ENCODE measurements at regions not wholly inside any gene's neighbourhood (a gene's known extent, or its start where the extent isn't known, plus 50 kb on each side); places are given as distances from the start of the nearest gene placed in this dataset.
A peak's percentile ranks its signal among the peaks of the same experiment; 100 is the strongest.

GRCh38 chr17:52957411-52957810 is 798.9 kb upstream of the CA10 start:
- 0 out of 2 replicates have a peak, but pooled peaks cover 4% of the 10 kb centered on the region for H3K9me2 ChIP-seq
- H3K27ac ChIP-seq (ENCODE audit: low read depth in 2 of 2, low read length in 1 of 2): peak overlapping the region in 1 of 2 experiments; percentile 92; a peak in 2 of 4 replicates
- H2AFZ ChIP-seq (ENCODE audit: low read depth): no peak overlapping the region
- no peaks in the 10 kb centered on the region; a peak in 1 of 4 replicates for H3K4me1 ChIP-seq (ENCODE audit: control insufficient read depth in 1 of 2, insufficient read depth in 2 of 2, low read depth in 1 of 2, low read length in 1 of 2)
- ChIA-PET POLR2A (no interaction called here), CTCF (interaction anchor here (0.7 to 2.0 kb wide), 6 partner anchors 10 to 41 kb away, joined by 3 to 5 read pairs (median 4); no protein-coding TSS in a partner anchor)
- 1% methylated on average over 5 of the region's 5 CpGs for WGBS (ENCODE audit: low lambda C conversion rate)
- no peak overlapping the region for H3K9ac ChIP-seq
- H3K4me2 ChIP-seq: no peak overlapping the region
- no peaks in the 10 kb centered on the region for H3K36me3 ChIP-seq (replicated peaks in 1 of 2; ENCODE audit: control insufficient read depth in 1 of 2, insufficient read depth in 2 of 2, low read length in 1 of 2)
- H3K4me3 ChIP-seq (ENCODE audit: low read depth in 2 of 2, low read length in 1 of 2): no peak overlapping the region
- DNase-seq: peak; percentile 32
- H3K9me3 ChIP-seq: peaks cover 8% of the 10 kb centered on the region; the same call in 1 of the 2 replicates
- no peak for TF ChIP-seq FOXM1 (IDR thresholded peaks at IDR 0.05; ENCODE audit: low read depth)
- no peak for TF ChIP-seq POLR2AphosphoS5 (IDR thresholded peaks at IDR 0.05; ENCODE audit: low read depth, low read length)
- TF ChIP-seq SMC3 (IDR thresholded peaks at IDR 0.05; ENCODE audit: low read depth, low read length): no peak
- peak; percentile 32; the same call in 1 of the 2 replicates for TF ChIP-seq MXI1 (IDR thresholded peaks at IDR 0.05; ENCODE audit: low read depth, low read length)
- peak in 1 of 2 experiments; percentile 92; a peak in 2 of 4 replicates for TF ChIP-seq EP300 (IDR thresholded peaks at IDR 0.05; ENCODE audit: borderline replicate concordance in 1 of 2, low read depth in 1 of 2, low read length in 1 of 2)
- no peak for TF ChIP-seq TEAD4 (IDR thresholded peaks at IDR 0.05; ENCODE audit: borderline replicate concordance, insufficient read depth)
- peak; percentile 35 for TF ChIP-seq CHD2 (IDR thresholded peaks at IDR 0.05; ENCODE audit: low read length, partially characterized antibody)
- peak; percentile 69 for TF ChIP-seq RCOR1 (IDR thresholded peaks at IDR 0.05; ENCODE audit: low read length)
- TF ChIP-seq PBX3 (IDR thresholded peaks at IDR 0.05): no peak
- TF ChIP-seq TCF12 (IDR thresholded peaks at IDR 0.05): no peak
- peak; percentile 33 for TF ChIP-seq RAD21 (IDR thresholded peaks at IDR 0.05; ENCODE audit: low read length)
- TF ChIP-seq FOXJ3 (CRISPR knock-in tag; IDR thresholded peaks at IDR 0.05): peak; percentile 48; the same call in 1 of the 2 replicates
- peak; percentile 47; the same call in 1 of the 2 replicates for TF ChIP-seq RFX5 (IDR thresholded peaks at IDR 0.05; ENCODE audit: low read length)
- no peak for TF ChIP-seq EZH2phosphoT487 (IDR thresholded peaks at IDR 0.05; ENCODE audit: borderline replicate concordance, low read depth)
- TF ChIP-seq NFIC (IDR thresholded peaks at IDR 0.05; ENCODE audit: borderline replicate concordance): no peak
- no peak for TF ChIP-seq MEF2A (IDR thresholded peaks at IDR 0.05; ENCODE audit: borderline replicate concordance, low read depth)
- TF ChIP-seq USF2 (IDR thresholded peaks at IDR 0.05; ENCODE audit: borderline replicate concordance, low read depth, low read length): no peak
- TF ChIP-seq FOSL2 (IDR thresholded peaks at IDR 0.05; ENCODE audit: borderline replicate concordance, low read depth): no peak
- TF ChIP-seq JUND (IDR thresholded peaks at IDR 0.05): no peak
- no peak for TF ChIP-seq ZBTB33 (IDR thresholded peaks at IDR 0.05; ENCODE audit: borderline replicate concordance, low read depth)
- TF ChIP-seq GATA2 (CRISPR knock-in tag; IDR thresholded peaks at IDR 0.05): peak; percentile 80
- TF ChIP-seq RXRA (IDR thresholded peaks at IDR 0.05; ENCODE audit: borderline replicate concordance, low read depth): no peak
- TF ChIP-seq ELF1 (IDR thresholded peaks at IDR 0.05): no peak
- no peak for TF ChIP-seq TAF1 (IDR thresholded peaks at IDR 0.05; ENCODE audit: borderline replicate concordance, low read depth, low read length)
- H3K79me2 ChIP-seq (ENCODE audit: insufficient read depth): no peaks in the 10 kb centered on the region
- H4K20me1 ChIP-seq (ENCODE audit: insufficient read depth): no peaks in the 10 kb centered on the region
- no peaks in the 10 kb centered on the region for H3K27me3 ChIP-seq (ENCODE audit: insufficient read depth)
- no peaks in the 10 kb centered on the region for H3F3A ChIP-seq (replicated peaks; ENCODE audit: insufficient read depth)
